ENCODE measurements at regions not wholly inside any gene's neighbourhood (a gene's known extent, or its start where the extent isn't known, plus 50 kb on each side); places are given as distances from the start of the nearest gene placed in this dataset.
"Not testable (repeated sequence)": the region's sequence is repeated elsewhere in the genome, so short reads cannot be mapped to it uniquely, and the experiment has no call there.

- FAIRE-seq, result no peak
- DNase-seq (ENCODE audit: low spot score in 2 of 2), result no peak
Measured at GRCh38 chr1:105442901-105443300, 1613.6 kb upstream of the PRMT6 start.

DNA sequence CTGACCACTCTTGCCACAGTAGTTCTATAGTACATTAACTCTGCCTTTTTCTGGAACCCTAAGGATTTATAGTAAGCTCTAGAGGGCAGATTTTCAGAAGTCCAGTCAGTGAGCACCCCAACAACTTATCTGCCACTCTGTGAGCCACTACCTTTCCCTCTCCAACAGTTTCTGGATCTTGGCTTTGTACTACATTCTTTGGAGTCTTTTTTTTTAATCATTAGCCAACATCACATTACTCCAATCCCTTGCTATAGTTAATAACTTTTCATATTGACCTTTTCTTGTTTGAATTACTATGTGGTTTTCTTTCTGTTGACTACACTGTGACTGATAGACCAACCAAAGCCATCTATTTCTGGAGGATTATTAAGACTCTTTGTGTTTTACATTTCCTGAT lies 1596.7 kb upstream of the PRMT6 start:
- no peak for FAIRE-seq
- DNase-seq (ENCODE audit: low spot score in 2 of 2), result no peak

DNA sequence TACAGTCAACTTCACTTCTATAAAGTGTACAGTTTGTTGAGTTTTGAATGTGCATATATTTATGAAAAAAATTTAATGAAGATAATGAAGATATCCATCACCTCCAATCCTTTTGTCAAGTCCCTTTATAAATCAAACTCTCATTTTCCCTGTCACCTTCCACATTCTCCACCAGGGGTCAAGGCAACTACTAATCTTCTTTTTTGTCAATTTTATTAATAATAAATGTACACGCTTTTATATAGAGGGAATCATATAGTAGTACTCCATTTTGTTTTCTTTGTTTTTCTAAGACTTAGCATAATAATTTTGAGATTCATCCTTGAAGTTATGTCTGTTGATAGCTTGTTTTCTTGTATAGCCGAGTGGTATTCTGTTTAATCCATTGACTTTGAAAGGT lies 1594.2 kb upstream of the PRMT6 start:
- DNase-seq (ENCODE audit: low spot score in 2 of 2) (no peak), FAIRE-seq (no peak)

DNA sequence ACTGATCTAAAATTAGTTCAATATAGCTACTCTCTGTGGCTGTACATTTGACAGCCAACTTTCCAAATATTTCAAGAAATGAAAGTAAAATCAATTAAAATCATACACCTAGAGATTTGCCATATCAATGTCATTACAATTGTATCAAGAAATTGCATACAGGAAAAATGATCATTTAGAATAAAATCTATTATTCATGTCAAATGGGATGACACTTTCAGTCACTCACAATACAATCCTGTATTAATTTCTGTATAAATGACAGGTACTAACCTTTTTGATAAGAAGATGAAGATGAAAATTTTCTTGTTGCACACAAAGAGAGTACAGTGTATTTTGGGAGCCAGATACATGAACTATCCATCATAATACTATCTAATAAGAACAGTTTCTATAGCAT lies 1588.9 kb upstream of the PRMT6 start:
- DNase-seq (ENCODE audit: low spot score in 2 of 2), result no peak
- no peak for FAIRE-seq

DNA sequence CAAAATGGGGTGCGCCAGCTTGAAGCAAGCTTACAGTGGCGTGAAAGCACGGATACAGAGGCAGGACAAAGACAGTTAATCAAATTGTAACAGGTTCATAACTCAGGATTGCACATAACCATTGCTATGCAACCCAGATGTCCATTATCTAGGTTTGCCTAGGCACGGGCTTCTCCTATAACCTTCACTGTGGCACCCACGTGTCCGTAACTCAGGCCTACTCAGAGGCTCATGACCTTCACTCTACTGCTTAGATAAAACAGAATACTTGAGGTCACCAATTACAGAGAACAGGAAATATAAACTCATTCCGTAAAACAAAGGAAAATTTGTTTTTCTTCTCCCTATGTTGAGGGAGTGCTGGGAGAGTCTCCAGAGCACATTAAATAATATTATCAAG lies 1585.9 kb upstream of the PRMT6 start:
- FAIRE-seq; DNase-seq (ENCODE audit: low spot score in 2 of 2): not testable (repeated sequence)

DNA sequence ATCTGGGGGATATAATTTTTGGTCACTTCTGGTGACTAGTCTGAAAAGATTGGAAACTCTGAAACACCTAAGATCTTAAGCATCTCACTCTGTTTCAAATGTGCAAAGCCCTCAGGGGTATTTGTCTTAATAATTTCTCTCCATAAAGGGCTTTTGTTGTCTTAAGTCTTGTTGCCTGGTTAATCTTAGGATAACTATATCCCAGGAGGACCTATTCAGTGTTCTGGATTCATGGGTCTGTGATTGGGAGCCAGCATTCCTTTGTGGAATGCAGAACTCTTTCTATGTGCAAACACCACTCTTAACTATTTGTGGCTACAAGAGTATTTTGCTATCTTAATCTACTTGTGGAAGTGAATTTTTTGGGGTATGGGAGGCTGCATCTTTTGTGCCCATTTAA lies 1573.0 kb upstream of the PRMT6 start:
- DNase-seq (ENCODE audit: low spot score in 2 of 2), result no peak
- FAIRE-seq, result no peak

DNA sequence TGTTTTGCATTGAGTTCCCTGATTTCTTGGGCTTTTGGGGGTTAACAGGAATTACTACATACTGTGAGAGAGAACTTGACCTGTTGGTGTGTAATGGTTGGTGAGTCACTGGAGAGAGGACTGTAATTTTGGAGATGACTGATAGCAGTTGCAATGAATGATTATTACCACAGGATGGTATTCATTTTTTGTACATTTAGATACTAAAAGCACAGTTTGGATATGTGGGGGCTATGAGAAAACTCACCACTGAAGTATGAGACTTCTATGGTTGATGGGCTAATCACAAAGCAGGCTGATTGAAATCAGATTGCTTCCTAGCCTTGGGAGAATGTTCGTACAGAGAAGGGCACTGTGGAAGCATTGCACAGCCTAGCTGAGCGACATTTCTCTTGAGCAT lies 1571.3 kb upstream of the PRMT6 start:
- no peak for FAIRE-seq
- DNase-seq (ENCODE audit: low spot score in 2 of 2), result no peak

DNA sequence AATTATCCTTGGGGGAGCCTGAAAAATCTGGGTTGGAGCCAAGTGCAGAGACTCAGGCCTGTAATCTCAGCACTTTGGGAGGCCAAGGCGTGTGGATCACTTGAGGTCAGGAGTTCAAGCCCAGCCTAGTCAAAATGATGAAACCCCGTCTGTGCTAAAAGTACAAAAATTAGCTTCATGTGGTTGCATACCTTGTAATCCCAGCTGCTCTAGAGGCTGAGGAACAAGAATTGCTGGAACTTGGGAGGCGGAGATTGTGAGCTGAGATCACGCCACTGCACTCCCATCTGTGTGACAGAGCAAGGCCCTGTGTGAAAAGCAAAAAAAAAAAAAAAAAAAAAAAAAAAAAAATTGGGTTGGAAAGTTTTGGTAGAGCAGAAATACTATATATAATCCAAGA lies 1563.6 kb upstream of the PRMT6 start:
- FAIRE-seq (no peak), DNase-seq (ENCODE audit: low spot score in 2 of 2) (no peak)

DNA sequence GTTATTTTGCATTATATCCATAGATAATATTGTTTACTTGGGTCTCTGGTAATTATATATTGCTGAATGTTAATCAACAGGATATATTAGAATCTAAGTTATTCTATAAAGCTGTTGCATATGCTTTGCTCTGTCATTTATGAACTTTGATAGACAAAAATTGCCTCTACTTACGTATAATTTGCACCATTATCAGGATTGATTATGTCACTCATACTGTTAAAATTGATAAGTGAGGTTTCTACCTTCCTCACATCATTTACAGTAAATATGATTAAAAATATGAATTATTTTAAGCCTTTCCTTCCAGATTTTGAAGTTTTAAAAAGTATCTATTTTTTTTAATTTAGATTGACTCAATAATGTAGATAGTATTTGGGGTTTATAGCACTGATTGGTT lies 1540.4 kb upstream of the PRMT6 start:
- no peak for FAIRE-seq
- no peak for DNase-seq (ENCODE audit: low spot score in 2 of 2)

GRCh38 chr1:105533996-105534395 lies 1522.5 kb upstream of the PRMT6 start:
- no peak for DNase-seq (ENCODE audit: low spot score in 2 of 2)
- FAIRE-seq, result no peak

DNA sequence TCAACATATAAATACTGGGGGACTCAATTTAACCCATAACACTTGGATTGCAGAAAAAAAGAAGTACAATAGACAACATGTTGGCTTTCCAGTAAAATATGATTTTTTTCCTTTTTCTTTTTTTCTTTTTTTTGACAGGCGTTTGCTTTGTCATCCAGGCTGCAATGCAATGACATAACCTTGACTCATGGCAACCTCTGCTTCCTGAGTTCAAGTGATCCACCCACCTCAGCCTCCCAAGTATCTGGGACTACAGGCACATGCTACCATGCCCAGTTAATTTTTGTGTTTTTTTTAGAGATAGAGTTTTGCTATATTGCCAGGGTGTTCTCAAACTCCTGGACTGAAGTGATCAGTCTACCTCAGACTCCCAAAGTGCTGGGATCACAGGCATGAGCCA lies 1512.0 kb upstream of the PRMT6 start:
- FAIRE-seq, result no peak
- DNase-seq (ENCODE audit: low spot score in 2 of 2), result no peak

GRCh38 chr1:105556266-105556665 lies 1500.2 kb upstream of the PRMT6 start:
- DNase-seq (ENCODE audit: low spot score in 2 of 2), result no peak
- no peak for FAIRE-seq

- FAIRE-seq (no peak), DNase-seq (ENCODE audit: low spot score in 2 of 2) (no peak)
Measured at GRCh38 chr1:105558023-105558422, 1498.5 kb upstream of the PRMT6 start.

GRCh38 chr1:105565006-105565405 lies 1491.5 kb upstream of the PRMT6 start:
- FAIRE-seq (no peak), DNase-seq (ENCODE audit: low spot score in 2 of 2) (no peak)

GRCh38 chr1:105585791-105586190 lies 1470.7 kb upstream of the PRMT6 start:
- no peak for FAIRE-seq
- no peak for DNase-seq (ENCODE audit: low spot score in 2 of 2)

GRCh38 chr1:105591681-105592080 lies 1464.8 kb upstream of the PRMT6 start:
- FAIRE-seq (no peak), DNase-seq (ENCODE audit: low spot score in 2 of 2) (no peak)

- no peak for DNase-seq (ENCODE audit: low spot score in 2 of 2)
Measured at GRCh38 chr1:105608713-105609112, 1447.8 kb upstream of the PRMT6 start.

GRCh38 chr1:105626276-105626987 lies 1430.0 kb upstream of the PRMT6 start:
- DNase-seq (ENCODE audit: low spot score in 2 of 2) (no peak), FAIRE-seq (no peak)

More at GRCh38 chr1:105608713-105609112, 1447.8 kb upstream of the PRMT6 start:
- no peak for FAIRE-seq

- not testable (repeated sequence) for DNase-seq (ENCODE audit: low spot score in 2 of 2); FAIRE-seq
Measured at GRCh38 chr1:105631153-105631744, 1425.2 kb upstream of the PRMT6 start.

- no peak for DNase-seq (ENCODE audit: low spot score in 2 of 2)
- no peak for FAIRE-seq
Measured at GRCh38 chr1:105632342-105633196, 1423.9 kb upstream of the PRMT6 start.

DNA sequence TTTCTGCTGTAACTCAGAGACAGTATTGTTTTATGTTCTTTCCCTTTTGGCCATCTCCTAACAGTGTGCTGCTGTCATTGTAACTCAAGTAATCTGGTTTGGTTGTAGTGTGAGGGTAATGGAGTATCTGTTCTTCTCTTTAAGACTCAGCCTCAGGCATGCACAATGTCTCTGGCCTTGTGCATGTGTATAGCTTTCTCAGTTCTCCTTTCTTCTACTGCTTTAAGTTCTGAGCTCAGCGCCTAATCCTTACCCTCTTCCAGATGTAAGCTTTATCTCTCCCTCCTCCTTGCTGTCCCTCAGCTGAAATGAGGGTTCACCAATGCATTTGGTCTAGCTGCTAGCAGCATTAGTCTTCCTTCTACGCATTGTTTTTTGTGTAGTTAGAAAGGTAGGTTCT lies 1420.4 kb upstream of the PRMT6 start:
- no peak for DNase-seq (ENCODE audit: low spot score in 2 of 2)
- FAIRE-seq, result no peak

- DNase-seq (ENCODE audit: low spot score in 2 of 2) (no peak), FAIRE-seq (no peak)
Measured at GRCh38 chr1:105641407-105641806, 1415.1 kb upstream of the PRMT6 start.
